IPS DF 4.7 (cell line): ENCODE measurements at regions not wholly inside any gene's neighbourhood (a gene's known extent, or its start where the extent isn't known, plus 50 kb on each side); places are given as distances from the start of the nearest gene placed in this dataset.

Experiments
- DNase-seq: peaks from one replicate; pipeline ENCODE4 v3.0.0-alpha.2; 2013; ENCODE audit warnings: low spot score; ENCODE audit errors: extremely low read depth

DNA sequence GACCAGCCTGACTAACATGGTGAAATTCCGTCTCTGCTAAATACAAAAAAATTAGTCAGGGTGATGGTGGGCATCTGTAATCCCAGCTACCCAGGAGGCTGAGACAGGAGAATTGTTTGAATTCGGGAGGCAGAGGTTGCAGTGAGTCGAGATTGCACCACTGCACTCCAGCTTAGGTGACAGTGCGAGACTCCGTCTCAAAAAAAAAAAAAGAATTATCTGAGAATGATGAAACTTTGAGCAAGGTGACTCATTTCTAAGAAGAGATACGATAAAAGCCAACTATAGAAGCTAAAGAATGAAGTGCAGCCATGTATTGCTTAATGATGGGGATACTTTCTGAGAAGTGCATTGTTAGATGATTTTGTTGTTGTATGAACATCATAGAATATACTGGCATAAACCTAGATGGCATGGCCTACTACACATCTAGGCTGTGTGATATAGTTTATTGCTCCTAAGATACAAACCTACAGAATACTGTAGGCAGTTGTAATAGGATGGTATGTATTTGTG lies 64.7 kb downstream of the SNRPE start:
- no peak for DNase-seq

DNA sequence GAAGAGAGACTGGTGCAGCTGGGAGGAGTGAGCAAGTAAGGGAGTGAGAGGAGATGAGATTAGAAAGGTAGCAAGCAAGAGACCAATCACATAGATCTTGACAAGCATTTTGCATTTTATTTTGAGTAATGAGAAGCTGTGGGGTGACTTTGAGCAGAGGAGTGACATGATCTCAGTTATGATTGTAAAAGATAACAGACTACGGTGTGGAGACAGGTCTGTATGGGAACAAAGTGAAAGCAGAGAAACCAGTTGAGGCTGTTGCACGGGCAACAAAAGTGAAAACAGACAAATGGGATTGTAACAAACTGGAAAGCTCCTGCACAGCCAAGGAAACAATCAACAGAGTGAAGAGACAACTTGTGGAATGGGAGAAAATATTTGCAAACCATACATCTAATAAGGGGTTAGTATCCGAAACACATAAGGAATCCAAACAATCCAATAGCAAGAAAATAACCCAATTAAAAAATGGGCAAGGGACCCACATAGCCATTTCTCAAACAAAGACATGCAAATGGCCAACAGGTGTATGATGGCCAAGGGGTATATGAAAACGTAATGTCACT lies 68.4 kb downstream of the SNRPE start:
- DNase-seq: no peak

DNA sequence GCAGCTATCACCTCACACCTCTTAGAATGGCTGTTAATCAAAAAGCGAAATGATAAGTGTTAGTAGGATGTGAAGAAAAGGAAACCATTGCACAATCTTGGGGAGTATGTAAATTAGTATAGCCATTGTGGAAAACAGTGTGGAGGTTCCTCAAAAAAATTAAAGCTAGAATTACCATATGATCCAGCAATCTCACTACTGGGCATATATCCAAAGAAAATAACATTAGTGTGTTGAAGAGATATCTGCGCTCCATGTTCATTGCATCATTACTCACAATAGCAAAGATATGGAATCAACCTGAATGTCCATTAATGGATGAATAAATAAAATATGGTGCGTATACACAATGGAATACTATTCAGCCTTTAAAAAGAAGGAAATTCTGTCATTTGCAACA lies 68.9 kb downstream of the SNRPE start:
- no peak for DNase-seq

DNA sequence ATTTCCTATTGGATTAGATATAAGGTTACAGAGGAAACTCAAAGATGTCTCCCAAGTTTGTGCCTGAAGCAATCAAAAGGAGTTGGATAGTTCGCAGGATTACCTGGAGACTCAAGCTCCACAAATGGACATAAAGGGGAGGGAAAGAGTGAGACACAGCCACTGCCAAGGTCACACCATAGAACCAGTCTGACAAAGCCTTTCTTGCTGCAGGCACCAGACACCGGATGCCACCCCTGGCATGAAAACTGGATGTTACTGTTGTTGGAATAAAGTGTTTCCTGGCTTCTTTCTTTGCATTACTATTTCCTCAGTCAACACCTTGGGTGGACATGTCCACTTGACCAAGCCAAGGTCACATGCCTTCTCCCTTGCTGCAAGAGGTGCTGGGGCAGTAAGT lies 70.6 kb downstream of the SNRPE start:
- no peak for DNase-seq

DNA sequence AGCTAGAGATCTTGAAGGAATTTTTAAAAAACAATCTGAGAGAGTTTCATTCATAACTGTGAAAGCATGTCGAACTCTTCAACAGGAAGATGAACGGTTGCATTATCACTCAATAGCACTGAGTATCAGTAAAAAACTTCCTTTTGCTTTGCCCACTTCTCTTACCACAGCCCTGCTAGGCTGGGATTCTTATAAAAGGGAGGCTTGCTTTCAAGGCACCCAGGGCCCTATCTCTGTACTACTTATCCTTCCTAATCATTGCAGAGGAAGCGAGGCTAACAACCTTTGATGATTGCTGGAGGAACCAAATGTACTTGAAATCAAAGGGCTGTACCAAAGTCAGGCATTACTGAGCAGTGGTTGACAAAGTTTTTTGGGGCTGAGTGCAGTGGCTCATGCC lies 71.2 kb downstream of the SNRPE start:
- DNase-seq: no peak

DNA sequence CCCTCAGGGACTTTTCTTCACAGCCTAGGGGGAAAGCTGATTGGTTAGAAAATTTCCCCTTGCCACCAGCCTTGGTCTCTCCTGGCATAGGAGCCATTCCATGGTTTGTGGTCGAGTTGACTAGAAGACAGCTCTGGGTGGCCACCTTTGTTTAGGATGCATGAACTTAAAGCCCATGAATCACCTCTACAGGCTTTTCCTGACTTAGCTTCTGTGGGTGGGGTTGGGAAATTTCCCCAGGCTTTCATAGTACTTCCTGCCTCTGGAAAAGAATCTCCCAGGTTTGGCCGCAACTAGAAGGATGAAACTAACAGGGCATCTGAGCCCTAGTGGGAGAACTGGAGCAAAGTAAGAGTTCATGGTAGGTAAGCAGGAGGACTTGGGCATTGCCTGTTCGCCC lies 72.6 kb downstream of the SNRPE start:
- no peak for DNase-seq

DNA sequence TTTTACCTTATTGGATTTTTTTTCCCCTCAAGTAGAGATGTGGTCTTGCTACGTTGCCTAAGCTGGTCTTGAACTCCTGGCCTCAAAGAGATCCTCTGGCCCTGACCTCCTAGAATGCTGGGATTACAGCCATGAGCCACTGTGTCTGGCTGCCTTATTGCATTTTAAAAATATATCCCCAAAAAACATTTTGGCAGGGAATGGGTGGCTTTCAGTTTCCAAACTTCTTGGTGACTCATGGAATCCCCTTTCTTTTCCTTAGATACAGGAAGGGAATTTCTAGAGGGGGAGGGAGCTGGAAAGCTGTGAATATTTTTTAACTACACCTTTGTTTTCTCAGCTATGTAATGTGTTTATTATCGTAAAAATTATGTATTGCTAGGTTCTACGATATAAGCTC lies 73.3 kb downstream of the SNRPE start:
- DNase-seq: no peak

DNA sequence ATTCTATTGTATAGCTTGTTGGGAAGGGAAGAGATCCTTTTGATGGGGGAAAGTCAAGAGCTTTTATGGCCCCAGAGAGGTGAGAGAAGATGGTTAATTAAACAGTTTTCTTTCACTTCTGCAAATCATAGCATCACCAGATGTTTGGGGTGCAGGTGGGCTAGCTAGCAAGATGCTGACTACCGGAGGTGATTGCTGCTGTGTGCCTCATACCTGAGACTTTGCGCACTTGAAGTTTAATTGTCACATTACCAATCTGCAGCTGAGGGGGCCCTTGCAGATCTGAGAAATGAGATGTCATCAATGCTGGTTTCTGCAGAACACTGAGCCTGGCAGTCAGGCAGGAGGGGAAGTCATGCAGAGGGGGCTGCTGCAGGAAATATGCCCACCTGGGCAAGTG lies 73.9 kb downstream of the SNRPE start:
- no peak for DNase-seq

DNA sequence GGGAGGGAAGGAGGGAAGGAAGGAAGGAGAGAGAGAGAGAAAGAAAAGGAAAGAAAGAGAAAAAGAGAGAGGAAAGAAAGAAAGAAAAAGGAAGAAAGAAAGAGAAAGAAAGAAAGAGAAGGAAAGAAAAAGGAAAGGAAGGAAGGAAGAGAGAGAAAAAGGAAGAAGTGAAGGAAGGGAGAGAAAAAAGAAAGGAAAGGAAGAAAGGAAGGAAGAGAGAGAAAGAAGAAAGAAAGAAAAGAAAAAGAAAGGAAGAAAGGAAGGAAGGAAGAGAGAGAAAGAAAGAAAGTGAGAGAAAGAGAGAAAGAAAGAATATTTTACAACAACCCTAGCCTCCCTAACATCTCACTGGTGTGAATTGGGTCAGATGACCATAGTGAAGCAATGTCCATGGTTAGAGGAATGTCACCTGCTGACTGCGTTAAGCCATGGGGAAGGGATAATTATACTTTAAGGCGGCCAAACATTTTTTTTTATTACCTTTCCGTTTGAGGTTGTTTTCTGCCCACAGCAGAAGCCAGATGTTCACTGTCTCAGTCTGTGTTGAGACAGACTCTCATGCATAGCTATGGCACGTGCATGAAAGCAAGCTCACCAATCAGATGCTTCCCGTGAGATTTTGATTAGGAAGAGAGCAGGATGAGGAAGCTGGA lies 76.4 kb downstream of the SNRPE start:
- DNase-seq: no peak

DNA sequence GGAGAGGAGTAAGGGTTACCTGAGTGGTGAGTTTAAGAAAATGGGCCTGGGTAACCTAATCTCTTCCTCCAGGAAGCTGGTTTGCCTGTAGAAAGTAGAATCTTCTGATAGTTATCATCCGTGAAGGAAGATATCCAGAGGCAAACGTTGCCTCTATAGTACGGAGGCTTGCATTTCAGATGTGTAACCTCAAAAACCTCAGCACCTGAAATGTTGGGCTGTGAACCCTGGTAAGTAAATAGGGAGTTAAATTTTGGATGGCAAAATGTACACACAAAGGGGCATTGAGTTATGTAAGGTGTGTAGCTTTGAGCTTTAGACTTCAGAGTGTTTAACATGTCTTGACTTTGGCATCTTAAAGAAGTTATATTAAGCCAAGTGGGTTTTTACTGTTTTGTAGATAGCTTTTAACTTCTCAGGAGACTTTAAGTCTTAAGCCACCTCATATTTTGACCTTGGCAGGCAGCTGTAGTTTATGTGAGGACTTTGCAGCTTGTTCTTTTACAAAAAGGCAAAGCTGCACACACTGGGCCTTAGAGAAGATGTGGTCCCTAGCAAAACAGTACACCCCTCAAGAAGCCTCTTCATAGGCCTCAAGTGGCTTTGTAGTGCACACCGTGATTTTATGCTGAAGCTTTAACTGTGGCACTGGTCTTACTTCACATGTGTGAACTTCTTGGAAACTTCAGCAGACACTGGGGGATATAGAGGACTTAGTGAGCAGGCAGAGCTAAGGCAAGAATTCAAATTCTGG lies 83.4 kb downstream of the SNRPE start:
- DNase-seq: no peak

DNA sequence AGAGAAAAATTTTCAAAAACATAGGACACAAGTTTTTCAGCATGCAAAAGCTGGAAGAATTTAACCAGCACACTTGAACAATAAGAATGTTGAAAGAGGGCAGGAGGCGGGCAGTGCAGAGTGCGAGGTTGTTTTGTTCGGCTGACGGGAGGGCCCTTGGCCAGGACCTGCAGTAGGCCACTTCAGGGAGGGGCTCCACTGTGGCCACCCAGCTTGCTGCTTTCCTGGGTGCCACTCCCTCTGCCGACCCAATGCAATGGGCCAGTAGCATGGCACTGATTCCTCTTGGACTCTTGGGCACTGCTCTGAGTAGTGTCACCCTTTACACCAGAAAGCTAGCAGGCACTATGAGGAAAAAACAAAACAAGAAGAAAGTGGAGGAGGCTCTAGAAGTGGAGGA lies 92.9 kb downstream of the SNRPE start:
- no peak for DNase-seq

DNA sequence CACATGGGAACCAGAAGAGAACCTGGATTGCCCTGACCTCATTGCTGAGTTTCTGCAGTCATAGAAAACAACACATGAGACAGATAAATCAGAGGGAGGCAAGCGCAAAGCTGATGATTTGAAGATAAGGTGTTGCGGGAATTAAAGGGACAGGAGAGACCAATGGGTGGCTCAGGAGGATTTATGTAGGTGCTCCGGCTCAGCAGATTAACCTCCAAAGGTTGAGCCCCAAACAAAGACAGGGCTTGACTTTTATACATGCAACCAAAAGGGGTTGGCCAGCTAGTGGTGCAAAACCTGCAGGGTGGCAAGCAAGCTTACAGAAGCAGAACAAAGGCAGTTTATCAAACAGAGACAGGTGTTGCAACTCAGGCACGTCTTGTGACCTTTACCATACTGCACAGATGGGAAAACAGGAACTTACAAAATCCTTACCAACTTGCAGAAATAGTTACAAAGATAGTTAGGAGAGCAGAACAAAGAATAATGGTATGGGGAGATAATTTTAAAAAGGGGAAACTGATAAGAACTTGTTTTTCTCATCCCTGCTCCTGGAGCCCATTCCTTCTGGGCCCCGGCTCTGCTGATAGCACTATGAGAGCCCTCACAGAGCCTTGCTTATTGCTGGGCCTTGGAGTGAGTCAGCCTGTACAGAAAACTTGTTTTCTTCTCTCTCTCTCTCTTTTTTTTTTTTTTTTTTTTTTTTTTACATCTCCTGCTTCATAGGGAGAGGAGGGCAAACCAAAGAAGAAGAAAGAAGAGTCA lies 93.6 kb downstream of the SNRPE start:
- DNase-seq: no peak

DNA sequence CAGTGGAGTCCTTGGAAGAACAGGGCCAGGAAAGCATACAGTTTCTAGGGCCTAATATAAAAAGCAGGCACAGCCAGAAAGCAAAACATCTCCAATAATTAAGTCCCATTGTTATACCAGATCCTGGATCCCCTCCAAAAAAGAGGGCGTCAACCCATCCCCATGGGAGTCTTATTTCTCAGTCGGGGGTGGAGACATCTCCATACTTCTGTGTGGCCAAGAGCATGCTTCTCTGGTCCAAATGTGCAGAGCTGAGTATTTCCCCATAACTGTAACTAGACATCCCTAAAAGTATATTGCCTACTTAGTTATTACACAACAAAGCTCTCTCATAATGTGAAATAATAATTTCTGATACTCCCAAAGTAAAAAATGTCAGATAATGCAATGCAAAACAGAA lies 104.2 kb upstream of the SOX13 start:
- no peak for DNase-seq

DNA sequence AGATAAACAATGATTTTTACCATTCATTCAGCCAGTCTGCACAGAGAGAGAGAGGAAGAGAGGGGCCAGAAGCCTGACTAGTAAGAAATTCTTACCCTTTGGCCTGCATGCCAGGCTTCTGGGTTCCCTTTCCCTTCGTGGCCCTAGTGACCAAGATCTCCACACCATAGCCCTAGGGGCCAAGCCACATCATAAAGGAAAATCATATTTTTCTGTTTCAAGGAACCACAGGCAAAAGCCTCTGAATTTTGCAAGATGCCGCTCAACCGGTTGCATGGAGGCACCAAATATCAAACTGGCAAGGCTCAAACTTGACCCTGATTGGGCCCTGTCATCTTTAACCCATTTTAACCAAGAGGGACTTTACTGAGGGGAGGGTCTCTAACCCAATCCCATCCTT lies 103.1 kb upstream of the SOX13 start:
- no peak for DNase-seq

DNA sequence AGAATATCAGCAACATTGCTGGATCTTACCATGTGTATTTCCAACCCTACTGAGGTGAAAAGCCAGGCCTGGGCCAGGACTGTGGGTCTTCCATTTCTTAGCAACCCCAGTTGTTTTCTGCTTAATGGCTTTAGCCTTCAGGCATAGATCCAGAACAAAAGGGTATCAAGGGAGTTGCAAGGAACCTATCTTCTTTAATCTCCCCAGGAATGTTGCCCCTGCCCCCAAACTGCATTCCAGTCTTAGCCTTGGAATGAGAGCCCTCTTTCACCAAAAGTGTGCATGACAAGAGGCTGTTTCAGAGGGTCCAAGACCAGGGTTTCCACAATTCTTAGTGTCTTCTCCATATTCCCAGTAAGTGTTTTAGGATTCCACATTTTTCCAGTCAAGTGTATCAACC lies 87.9 kb upstream of the SOX13 start:
- peak; percentile 91 for DNase-seq

DNA sequence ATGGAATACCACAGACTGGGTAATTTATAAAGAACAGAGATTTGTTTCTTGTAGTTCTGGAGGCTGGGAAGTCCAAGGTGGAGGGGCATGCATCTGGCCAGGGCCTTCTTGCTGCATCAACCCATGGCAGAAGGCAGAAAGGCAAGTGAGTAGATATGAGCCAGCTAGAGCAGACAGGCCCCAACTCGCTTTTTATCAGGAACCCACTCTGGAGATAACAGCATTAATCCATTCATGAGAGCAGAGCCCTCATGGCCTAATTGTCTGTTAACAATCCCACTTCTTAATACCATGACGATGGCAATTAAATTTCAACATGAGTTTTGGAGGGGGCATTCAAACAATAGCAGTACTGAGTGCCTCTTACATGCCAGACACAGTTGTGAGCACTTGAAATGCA lies 87.2 kb upstream of the SOX13 start:
- no peak for DNase-seq

DNA sequence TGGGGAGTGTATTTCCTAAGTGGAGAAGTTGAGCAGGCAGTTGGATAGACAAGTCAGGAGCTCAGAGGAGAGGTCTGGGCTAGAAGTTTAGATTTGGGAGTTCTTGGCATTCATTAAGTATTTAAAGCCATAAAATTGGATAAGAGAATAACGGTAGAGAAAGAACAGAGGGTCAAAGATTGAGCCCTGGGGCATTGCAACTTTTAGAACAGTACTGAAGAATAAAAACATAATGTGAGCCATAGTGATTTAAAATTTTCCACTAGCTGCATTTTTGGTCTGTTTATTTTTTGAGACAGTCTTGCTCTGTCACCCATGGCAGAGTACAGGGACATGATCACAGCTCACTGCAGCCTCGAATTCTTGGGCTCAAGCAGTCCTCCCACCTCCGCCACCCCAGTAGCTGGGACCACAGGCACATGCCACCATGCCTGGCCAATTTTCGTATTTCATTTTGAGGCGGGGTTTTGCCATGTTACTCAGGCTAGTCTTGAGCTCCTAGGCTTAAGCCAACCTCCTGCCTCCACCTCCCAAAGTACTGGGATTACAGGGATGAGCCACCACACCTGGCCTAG lies 85.9 kb upstream of the SOX13 start:
- no peak for DNase-seq

DNA sequence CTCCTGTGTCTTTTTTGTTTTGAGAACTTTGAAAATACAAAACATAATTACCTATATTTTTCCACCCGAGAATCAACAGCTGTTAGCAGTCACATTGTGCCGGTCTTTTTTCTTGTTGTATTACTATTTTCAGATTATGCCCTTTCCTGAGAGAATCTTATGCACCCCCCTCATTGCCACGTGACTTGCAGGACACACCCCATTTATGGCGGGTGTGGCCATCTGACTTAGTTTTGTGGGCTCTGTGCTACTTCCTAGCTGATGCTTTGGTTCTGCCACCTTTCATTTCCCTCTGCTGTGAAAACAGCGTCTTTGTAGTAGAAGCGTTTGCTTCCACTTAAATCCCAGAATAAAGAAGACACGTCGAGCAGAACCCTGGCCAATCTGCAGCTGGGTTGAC lies 82.8 kb upstream of the SOX13 start:
- DNase-seq: no peak

DNA sequence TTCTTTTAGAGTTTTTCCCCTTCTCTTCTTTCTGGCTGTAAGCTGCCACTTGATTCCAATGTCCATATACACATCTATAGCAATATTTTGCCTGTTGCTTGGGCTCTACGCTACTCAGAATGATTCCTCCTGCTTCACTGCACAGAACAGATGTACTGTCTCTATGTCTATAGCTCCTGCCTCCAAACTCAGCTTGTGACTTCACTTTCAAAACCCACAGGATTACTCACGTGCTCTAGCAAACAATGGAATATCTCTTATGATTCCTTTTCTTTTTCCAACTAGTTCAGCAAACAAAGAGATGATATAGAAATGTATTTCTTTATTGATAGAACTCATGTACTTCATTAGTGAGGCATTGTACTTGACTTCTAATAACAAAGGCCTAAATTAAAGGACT lies 80.5 kb upstream of the SOX13 start:
- no peak for DNase-seq

DNA sequence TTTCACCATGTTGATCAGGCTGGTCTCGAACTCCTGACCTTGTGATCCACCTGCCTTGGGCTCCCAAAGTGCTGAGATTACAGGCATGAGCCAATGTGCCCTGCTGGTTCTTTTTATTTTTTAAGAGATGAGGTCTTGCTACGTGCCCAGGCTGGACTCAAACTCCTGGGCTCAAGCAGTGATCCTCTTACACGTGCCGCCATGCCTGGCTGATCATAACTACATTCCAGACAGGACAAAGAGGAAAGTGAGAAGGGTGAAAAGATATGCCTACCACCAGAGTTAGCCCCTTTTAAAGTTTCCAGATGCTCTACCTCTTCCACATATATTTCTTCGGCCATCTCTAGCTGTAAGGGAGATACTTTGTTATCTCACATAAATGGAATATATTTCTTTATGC lies 79.7 kb upstream of the SOX13 start:
- no peak for DNase-seq

DNA sequence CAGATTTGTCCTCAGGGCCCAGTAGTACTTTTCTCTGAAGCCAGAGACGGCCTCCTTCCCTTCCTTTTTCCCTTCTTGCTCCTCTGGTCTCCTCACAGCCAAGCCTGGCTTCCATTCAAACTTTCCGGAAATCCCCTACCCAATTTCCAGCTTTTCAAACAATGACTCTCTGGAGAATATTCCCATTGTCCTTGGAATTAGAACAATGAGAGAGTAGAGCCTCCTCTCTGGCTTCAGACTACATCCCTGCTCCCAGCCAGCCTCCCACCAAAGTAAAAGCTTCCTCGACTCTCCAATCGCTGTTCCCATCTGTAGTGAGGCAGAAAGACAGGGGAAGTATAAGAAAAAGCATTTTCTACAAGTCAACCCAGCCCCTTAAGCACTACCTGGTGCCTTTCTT lies 77.7 kb upstream of the SOX13 start:
- no peak for DNase-seq

DNA sequence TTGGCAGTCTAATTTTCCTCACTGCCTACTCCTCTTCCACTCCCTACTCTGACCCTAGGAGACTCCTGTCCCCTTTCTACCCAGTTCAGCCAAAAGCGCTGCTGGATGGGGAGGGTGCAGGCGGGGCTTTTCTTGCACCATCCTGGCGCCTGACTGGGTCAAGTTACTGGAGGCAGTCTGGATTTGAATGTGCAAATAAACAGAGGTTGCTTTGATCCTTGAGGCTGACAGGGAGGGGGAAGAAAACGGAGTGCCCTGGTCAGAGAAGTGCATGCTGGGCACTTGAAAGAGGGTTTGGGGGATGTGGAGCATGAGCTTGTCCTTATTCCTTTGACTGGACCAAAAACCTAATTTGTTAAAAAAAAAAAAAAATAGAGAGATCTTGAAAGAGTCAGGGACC lies 76.8 kb upstream of the SOX13 start:
- DNase-seq: no peak
